ENCODE measurements at regions not wholly inside any gene's neighbourhood (a gene's known extent, or its start where the extent isn't known, plus 50 kb on each side); places are given as distances from the start of the nearest gene placed in this dataset.
"Not testable (repeated sequence)": the region's sequence is repeated elsewhere in the genome, so short reads cannot be mapped to it uniquely, and the experiment has no call there.

DNA sequence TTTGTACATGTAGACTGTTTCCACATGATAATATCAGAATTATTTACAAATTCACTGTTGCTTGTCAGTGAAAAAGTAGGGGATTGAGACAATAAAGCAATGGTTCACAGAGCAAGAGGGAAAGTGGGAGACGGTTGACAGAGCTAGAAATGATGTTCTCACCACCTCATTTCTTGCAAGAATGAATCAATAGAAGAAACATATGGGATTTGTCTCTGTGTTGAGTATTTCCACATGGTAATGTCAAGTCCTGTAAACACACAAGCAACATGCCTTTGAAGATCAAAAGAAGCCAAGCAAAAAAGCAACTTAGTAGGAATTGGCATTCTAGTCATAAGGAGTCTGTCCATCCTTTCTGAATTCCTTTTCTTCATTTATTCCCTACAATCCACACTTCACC, 1806.6 kb upstream of the AGA start:
- no peak for DNase-seq (ENCODE audit: low read depth in 2 of 2)

DNA sequence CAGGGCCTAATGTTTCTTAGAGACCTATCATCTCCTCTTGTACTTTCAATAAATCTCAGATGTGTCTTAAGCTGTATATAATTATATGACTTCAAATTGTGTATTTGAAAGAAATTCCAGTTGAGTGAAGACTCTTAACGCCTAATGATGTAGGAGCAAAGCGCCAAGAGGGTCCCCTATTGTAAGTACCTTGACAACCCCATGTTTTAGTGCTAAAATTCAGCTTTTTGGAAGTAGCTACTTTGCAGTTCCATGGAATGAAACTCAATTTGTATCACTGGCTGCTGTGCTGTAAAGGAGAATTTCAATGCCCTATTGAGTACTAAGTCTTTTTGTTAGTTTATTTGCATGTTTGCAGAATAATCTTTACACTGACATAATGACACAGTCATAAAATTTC, 1826.6 kb upstream of the AGA start:
- DNase-seq (ENCODE audit: low read depth in 2 of 2): no peak

DNA sequence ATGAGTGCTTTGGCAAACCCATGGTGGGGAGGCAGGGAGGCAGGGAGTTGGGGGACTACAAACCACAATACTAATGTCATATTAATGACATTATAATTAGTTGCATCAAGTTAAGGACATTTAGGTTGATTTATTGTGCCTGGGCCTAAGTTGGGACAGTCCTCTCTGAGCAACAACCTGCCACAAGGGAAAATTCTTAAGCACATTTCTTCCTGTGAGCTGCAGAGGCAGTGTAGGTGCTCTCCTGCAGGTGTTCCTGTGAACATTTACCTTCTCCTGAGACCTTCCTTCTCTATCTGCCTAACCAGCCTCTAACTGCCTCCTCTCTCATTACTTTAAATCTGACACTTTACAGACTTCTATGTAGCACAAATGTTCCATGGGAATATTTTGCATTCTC, 1830.0 kb upstream of the AGA start:
- DNase-seq (ENCODE audit: low read depth in 2 of 2): no peak

DNA sequence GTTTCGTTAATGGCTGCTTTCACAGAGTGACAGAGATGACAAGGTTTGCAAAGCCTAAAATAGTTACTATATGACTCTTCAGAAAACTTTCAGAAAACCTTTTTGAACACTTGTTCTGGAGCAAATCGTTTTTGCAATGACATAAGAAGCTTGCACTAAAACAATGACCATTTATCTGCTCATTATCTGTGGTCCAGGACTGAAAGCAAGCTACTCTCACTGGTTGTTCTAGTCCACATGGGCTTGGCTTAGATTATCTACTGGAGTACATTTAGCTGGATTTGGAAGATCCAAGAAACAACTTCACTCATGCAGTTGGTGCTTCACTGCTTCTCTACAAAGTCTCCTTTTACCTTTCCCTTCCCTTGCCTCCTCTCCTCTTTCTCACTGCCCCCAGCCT, 1836.4 kb upstream of the AGA start:
- no peak for DNase-seq (ENCODE audit: low read depth in 2 of 2)

DNA sequence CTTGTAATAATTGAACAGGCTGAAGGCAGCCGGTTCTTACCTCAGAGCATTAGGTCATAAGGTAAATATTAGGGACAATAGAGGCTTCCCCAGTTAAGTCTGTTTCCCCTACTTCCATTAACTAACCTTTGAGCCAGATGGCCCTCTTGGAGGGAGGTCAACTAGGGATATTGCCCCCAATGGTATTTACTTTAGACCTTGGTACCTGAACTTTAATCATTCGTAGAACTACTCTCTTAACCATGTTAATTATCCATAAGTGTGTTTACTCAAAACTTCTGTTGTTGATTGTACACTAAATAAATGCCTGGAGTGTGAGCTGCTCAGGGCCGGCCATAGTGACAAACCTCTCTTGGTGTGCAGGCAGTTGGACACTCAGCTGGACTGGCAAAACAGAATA, 1843.5 kb upstream of the AGA start:
- no peak for DNase-seq (ENCODE audit: low read depth in 2 of 2)

DNA sequence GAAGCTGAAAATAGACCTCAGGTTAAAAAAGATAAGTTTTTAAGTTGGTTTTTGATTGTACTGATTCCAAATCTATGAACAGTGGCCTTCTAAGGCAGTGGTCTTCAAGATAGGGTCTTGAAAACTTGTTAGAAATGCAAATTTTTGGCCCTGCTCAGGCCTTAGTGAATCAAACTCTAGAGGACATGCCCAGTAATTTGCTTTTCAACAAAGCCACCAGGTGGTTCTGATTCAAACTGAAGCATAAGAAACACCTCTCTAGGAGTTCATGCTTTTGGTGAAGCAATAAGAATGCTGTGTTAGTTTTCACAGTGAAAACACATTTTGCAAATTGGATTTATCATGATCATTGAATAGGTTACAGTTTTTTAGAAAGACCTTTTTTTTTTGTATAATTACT, 1849.4 kb upstream of the AGA start:
- no peak for DNase-seq (ENCODE audit: low read depth in 2 of 2)

DNA sequence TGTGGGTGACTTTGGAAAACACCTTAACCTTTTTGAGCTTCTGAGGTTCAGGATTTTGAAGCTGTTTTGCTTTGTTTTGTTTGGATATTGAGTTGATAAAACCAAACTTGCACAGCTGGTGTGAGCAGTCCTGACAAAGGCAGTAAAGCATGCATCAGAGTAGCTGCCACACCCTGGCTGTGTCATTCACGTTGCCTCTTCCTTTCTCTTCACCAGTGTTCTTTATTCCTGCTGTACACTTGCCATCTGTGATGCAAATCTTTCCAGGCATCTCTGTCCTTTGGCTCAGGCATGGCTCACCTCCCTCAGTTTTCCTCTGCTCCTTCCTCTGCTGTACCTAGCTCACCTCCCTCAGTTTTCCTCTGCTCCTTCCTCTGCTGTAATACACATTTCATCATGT, 1850.2 kb upstream of the AGA start:
- no peak for DNase-seq (ENCODE audit: low read depth in 2 of 2)

DNA sequence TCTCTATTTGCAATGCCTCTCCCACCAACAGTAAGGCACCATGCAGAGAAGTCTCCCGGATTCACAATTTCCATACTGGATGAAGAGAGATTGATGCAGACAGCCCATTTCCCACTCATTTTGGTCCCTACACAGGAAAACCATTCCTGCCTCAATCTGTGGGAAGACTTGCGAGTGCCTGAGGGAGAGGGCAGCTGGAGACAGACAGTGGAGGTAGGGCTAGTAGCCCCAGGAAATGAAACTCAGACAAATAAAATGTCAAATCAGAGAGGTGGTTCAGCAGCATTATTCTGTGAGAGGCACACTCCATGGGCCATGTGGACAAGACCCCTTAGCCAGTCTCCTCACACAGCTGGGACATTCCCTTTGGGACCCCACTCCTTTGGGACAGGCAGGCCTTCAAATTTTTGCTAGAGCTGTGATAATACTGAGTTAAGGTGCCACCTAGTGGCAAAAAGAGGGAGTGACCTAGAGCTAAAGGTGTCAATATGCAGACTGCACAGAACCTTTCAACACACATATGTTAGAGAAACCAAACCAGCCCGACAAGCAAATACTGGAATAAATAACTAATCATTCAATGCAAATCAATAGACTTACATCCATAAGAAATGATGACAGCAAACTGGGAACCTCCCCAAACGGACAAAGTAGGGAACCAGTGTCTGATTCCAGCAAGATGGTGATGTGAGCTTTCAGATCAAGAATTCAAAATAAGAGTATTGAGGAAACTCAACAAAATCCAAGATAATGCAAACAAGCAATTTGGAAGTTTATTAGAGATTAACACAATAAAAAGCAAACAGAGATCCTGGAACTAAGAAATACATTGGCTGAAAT, 1865.3 kb upstream of the AGA start:
- no peak for DNase-seq (ENCODE audit: low read depth in 2 of 2)

DNA sequence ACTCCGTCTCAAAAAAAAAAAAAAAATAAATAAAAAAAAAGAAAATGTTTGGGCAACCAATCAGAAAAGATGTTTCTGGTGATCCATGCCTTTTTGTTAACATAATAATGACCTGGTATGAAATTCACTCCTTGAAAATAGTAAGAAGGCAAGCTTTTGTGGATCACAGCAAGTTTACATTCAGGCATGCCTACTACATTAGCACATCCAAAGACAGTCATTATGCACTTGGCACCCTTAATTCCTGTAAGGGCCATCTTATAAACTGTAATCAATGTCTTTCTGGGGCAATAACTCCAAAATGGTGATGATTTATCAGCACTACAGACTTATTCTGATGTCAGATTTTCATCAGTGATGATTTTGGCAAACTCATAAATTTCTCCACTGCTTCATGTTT, 1871.6 kb upstream of the AGA start:
- no peak for DNase-seq (ENCODE audit: low read depth in 2 of 2)

DNA sequence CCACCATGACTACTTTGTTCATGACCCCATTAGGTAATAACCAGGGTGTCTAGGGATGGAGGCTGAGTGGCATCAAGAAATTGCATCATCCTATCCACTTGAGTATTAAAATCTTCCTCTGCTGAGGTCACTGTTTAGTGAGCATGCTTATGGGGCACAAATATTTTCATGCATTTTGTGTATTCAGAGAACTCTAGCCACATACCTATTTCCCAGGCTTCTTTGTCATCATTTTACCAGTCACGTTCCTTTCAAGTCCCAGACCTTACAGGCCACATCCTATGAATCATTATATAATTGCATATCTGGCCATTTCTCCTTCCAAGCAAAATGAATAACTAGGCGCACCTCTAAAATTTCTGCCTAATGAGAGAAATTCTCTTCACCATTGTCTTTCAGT, 1882.9 kb upstream of the AGA start:
- no peak for DNase-seq (ENCODE audit: low read depth in 2 of 2)

DNA sequence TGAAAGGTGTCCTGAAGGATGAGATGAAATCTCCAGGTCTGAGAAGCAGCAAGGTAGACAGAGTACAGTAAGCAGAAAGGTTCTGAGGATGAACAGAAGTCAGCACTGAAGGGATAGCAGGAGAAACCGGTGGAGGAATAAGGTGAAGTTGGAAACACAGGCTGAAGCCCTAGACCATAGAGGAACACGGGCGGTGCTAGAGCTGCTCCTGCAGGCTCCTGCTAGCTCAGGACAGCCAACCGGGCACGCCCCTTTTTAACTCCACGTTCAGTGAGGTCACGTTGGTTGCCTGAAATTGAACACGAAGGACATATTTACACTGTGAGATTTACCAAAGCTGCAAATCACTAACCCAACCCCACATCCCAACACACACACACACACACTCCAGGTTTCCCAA, 1886.4 kb upstream of the AGA start:
- DNase-seq (ENCODE audit: low read depth in 2 of 2): no peak

DNA sequence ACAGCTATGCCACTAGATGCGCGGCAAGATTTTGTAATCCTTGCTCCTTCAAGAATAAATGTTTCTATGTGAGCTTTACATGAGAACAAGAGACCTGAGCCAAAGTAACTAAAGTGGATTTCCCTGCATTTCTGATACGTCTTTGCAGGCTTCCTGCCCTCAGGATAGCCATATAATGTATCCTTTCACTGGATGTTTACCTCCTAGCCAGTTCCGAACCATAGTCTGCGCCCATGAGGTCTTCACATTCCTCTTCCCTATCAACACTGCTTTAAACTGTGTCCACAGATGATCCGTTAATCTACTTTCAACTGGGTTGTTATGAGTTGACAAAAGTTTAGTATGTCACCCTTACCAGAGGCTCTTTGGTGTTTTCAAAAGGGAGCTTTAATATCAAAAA, 1889.1 kb upstream of the AGA start:
- no peak for DNase-seq (ENCODE audit: low read depth in 2 of 2)

DNA sequence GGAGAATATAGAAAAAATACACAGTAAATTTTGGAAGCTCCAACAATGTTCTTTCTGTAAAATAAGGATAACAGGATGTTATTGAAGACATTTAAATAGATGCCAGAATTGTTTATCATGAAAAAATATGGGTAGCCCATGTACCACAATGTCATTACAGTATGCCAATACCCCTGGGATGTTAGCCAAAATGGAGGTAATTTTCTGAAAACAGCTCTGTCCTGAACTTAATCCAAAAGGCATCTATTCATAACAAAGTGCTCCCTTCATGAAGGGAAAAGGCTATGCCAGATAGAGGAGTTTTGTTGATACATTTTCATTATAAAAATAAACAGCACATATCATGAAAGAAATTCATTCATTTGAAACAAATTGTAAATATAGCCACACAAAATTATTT, 1902.6 kb upstream of the AGA start:
- no peak for DNase-seq (ENCODE audit: low read depth in 2 of 2)

DNA sequence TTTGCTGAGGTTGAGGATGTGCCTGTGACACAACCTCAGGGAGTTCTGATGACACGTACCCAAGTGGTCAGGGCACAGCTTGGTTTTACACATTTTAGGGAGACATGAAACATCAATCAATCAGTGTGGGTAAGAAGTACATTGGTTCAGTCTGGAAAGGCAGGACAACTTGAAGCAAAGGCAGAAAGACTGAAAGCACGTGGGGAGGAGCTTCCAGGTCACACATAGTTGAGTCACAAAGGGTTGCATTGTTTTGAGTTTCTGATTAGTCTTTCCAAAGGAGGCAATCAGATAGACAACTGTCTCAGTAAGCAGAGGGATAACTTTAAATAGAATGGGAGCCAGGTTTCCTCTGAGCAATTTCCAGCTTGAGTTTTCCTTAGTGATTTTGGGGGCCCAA, 1910.0 kb upstream of the AGA start:
- DNase-seq (ENCODE audit: low read depth in 2 of 2): no peak

DNA sequence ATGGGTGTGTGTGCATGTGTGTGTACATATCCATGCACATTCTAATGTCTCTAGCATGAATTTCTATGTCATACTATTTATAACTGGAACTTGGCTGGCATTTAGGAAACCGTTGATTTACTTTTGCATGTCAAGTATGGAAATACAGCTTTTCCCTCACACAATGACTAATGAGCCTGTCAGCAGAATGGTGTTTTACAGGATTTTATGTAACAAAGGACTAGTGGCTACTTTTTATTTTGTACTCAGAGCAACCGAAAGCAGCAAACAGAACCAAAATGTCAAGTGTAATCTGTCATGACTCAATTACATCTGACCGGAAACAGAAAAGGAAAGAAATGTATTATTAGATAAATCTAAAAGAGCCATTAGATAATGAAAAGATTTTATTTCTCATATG, 1911.5 kb upstream of the AGA start:
- no peak for DNase-seq (ENCODE audit: low read depth in 2 of 2)

DNA sequence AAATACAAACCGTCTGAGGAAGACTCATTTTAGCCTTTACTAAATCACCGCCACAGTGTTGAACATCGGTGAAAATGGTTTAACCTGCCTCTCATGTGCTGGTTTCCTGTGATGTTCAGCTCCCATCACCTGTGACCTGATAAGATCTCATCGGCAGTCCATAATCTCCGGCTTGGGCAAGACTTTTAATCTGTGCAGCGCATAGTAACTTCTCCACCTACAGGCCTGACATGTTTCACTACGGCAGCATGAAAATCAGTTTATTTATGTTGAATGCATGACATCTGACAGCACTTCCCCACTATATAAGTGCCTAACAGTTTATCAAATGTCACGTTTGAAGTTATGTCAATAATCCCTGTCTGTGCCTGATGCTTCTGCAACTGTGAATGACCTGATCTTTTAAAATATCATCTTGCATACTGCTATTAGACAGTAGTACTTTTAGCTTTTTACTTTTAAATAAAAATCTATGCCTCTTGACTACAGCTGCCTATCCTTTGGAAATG, 1919.8 kb upstream of the AGA start:
- no peak for DNase-seq (ENCODE audit: low read depth in 2 of 2)

DNA sequence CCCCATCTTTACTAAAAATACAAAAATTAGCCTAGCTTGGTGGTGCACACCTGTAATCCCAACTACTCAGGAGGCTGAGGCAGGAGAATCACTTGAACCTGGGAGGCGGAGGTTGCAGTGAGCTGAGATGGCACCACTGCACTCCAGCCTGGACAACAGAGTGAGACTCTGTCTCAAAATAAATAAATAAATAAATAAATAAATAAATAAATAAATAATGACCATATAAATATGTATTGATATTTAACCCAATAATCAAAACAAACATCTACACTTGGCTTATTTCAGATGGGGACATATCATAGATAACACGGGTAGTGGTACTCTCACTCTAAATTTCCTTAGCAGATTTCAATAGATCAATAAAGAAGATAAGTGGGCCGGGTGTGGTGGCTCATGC, 1923.7 kb upstream of the AGA start:
- DNase-seq (ENCODE audit: low read depth in 2 of 2): not testable (repeated sequence)

DNA sequence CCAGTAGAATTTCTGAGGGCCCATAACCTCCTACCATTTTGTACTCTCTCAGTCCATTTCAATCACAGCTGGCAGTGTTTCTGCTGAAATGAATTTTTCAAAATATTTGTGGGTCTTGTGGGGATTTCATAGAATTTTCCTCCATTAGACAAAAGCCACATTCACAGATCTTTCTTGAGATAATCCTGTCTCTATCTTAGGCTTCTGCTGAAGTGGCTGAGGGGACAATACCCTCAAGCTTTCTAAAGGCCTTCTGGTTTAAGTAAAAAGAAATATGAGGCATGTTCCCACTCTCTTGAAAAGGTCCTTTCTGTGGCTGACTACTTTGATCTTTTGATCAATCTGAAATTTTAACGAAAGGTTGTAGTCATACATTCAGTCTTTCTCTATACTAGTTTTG, 1930.0 kb upstream of the AGA start:
- no peak for DNase-seq (ENCODE audit: low read depth in 2 of 2)

DNA sequence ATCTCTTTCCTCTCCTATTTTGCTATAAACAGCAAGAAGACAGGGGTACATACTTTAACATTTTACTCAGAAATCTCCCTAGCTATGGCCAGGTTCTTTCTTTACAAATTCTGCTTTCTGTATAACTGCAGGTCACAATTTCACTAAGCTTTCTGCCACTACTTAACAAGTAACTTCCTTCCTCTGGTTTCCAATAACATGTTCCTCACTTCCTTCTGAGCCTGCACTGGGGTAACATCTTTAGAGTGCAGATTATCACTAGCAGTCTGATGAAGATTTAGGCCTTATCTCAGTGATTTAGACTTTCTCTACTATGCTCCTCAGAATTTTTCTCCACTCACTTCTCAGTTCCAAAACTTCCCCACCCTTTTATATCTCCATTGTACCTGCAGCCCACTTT, 1930.5 kb upstream of the AGA start:
- no peak for DNase-seq (ENCODE audit: low read depth in 2 of 2)

DNA sequence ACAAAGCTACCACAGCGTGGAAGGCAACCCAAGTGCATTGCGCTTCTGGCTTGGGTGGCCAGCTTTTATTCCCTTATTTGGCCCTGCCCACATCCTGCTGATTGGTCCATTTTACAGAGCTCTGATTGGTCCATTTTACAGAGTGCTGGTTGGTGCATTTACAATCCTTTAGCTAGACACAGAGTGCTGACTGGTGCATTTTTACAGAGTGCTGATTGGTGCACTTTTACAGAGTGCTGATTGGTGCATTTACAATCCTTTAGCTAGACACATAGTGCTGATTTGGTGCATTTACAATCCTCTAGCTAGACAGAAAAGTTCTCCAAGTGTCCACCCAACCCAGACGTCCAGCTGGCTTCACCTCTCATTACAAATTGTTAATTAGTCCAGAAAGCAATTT, 1936.6 kb upstream of the AGA start:
- not testable (repeated sequence) for DNase-seq (ENCODE audit: low read depth in 2 of 2)

DNA sequence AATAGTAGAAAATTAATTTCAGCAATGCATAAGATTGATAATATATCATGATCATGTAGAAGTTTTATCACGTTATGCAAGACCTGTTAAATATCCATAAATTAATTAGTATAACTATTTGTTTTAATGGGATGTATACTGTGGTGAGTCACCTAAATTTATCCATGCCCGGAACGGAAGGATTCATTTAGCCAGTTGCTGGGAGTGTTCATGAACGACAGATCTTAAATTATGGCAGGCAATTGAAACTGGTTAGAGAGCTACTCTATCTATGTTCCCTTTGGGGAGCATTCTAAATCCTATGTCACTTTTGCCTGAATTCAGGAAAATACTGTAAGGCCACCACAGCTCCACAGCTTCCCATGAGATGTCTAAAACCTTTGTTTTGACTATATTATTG, 1950.5 kb upstream of the AGA start:
- DNase-seq (ENCODE audit: low read depth in 2 of 2): no peak

DNA sequence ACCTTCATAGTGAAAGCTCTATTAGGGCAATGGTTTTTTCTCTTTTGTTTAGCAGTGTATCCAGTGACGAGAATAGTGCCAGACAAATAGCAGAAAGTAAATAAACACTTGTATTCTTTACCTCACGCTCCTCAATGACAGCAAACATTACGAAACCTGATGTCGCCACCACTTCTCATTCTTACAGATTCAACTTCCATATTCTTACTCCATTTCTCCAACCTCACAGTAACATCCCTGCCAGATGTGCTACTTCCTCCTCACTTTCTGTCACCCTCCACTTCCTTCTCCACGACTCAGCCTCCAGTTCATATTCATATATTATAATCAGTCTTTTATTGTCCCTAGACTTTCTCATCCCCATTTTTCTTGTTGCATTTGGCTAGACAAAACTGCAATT, 1956.2 kb upstream of the AGA start:
- DNase-seq (ENCODE audit: low read depth in 2 of 2): no peak

DNA sequence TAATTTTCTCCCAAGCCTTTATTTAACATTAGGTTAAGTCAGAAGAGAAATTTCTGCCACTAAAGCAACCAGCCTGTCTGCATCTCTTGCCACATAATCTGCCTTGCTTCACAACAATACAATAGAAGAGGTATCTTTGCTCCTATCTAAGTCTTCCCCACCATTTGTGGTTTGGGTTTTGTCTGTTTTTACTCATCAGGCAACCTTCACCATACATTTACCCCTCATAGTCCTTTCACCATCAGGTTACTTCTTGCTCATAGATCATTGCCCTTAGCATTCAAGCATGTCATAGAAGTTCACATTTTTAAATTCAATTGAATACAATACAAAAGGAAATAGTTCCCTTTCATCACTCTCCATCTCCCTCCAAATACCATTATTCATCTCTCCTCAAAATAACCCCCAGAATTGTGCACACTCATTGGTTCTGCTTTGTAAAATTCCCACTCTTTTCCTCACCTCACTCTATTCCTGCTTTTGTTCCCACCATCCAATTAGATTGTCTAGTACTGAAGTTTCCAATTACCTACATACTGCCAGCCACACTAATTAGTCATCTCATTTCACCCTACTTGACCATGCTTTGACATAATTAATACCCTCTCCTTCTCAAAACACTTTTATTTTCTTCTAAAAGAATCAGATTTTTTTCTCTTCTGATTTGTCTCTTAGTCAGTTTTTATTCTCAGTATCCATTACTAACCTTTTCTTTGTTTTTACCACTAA, 1957.0 kb upstream of the AGA start:
- no peak for DNase-seq (ENCODE audit: low read depth in 2 of 2)

Measured in stimulated activated CD8-positive, alpha-beta memory T cell treated with anti-CD3 and anti-CD28 coated beads, Interleukin-7, amount 100 ng/mL, for 1 hour (primary cell).